Stimulated activated naive CD4-positive, alpha-beta T cell treated with Interleukin-2 at 50 U/mL for 16 hours (primary cell): ENCODE measurements at regions not wholly inside any gene's neighbourhood (a gene's known extent, or its start where the extent isn't known, plus 50 kb on each side); places are given as distances from the start of the nearest gene placed in this dataset.
"Not testable (repeated sequence)": the region's sequence is repeated elsewhere in the genome, so short reads cannot be mapped to it uniquely, and the experiment has no call there.

Source experiments
- DNase-seq: peaks from one replicate; lab custom pipeline; 2025; lab: John Stamatoyannopoulos, UW

GRCh38 chr7:20839196-20839735 lies 52.6 kb upstream of the SP8 start:
- DNase-seq: no peak

- DNase-seq: no peak
These were observed 53.3 kb upstream of the SP8 start for GRCh38 chr7:20839987-20840386.

DNA sequence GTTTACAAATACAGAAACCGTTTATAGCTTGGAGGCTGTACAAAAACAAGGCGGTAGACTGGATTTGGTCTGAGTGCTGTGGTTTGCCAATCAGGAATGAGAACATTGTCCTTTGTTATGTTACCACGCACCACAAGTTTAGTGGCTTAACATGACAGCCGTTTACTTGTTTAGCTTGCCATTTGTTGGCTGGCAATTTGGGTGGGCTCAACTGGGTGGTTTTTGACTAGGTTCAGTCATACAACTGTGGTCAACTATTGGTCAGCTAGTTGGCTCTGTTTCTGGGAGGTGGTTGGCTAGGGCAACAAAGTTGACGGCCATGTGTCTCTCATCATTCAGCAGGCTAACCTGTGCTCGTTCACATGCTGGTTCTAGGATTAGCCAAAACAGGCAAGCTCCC lies 60.1 kb upstream of the SP8 start:
- no peak for DNase-seq

- no peak for DNase-seq
These were observed 72.3 kb upstream of the SP8 start for GRCh38 chr7:20858951-20859350.

- no peak for DNase-seq
These were observed 74.8 kb upstream of the SP8 start for GRCh38 chr7:20861468-20861867.

GRCh38 chr7:20862554-20862953 lies 75.9 kb upstream of the SP8 start:
- DNase-seq: no peak

GRCh38 chr7:20864221-20864620 lies 77.5 kb upstream of the SP8 start:
- DNase-seq: no peak

- no peak for DNase-seq
These were observed 79.0 kb upstream of the SP8 start for GRCh38 chr7:20865684-20866083.

DNA sequence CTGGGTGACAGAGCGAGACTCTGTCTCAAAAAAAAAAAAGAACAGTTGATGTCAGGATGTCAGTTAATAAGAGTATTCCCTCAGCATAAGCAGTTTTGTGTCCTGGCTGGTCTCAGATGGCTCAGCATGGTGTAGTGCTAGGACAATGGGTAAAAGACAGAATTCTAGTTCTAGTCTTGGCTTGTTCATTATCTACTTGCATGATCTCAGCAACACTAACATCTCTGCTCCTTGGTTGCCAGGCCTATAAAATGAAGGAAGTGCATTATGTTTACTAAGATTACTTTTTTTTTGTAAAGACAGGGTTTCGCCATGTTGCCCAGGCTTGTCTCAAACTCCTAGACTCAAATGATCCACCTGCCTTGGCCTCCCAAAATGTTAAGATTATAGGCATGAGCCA lies 84.3 kb upstream of the SP8 start:
- no peak for DNase-seq

DNA sequence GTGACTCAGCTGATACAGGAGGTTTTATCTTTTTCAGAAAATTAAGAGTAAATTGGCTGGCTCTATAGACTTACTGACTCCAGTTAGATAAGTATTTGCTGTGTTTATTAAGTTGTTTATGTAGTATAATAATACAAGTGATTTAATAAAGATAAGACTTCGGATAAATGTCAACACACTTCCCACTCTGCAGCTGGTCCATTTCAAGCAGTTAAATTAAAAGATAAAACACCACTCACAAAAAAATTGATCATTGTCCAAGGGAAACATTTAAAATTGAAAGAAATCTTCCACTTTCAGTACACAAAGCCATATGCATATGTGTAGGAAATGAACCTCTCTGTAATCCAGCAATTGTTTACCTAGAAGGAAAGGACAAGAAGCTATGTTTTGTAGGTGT lies 106.1 kb upstream of the SP8 start:
- no peak for DNase-seq

DNA sequence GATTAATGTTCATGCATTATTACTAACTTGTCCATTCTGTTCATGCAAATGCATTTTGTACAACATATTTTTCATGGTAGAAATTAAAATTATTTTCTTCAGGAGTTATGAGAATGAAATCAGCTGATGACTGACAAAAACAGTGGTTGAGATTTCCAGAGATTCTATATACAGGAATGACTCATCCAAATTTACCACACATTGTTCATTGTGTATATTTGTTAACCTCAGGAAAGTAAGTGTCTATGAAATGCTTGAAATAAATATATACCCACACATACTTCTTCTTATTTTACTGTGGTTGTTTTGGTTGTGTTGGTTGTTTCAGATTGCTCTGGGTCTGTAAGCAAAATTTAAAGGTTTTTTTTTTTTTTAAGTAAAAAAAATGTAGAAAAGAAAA lies 108.1 kb upstream of the SP8 start:
- no peak for DNase-seq

GRCh38 chr7:20895563-20895962 lies 108.9 kb upstream of the SP8 start:
- DNase-seq: no peak

DNA sequence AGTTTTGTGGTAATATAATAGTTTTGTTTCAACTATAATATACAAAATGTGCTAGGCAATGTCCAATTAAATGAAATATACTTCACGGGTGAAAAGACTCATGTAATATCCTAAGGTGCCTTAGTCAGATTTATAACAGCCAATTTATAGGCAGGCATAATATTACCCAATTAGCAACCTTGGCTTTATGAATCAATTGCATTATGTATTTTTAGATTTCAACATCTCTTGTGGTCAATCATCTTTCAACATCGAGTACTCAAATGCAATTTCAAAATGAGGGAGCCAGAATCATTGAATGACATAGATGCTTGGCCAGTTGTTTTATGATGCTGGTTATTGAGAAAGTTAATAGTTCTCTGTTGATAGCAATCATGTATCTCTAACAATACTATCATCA lies 110.3 kb upstream of the SP8 start:
- DNase-seq: no peak

GRCh38 chr7:20906801-20907453 lies 120.2 kb upstream of the SP8 start:
- no peak for DNase-seq

- no peak for DNase-seq
These were observed 124.4 kb upstream of the SP8 start for GRCh38 chr7:20911081-20911480.

- no peak for DNase-seq
These were observed 127.2 kb upstream of the SP8 start for GRCh38 chr7:20913853-20914252.

- no peak for DNase-seq
These were observed 129.6 kb upstream of the SP8 start for GRCh38 chr7:20916311-20916710.

DNA sequence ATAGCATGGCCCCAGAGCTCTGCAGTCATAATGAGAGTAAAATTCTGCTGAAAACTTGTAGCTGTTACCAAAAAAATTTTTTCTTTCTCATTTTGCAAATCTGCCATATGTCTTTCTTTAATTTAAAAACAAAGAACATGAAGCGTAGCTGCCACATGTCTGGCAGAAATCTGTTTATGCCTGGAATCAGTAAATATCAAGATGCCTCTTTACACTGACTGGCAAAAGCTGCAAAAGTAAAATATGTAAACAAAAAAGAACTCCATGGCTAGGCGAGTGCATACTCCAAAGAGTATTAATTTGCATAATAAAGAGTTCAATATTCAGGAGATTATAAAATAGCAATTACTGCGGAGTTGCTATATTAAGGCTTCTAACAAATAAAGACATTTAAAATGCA lies 130.9 kb upstream of the SP8 start:
- DNase-seq: no peak

DNA sequence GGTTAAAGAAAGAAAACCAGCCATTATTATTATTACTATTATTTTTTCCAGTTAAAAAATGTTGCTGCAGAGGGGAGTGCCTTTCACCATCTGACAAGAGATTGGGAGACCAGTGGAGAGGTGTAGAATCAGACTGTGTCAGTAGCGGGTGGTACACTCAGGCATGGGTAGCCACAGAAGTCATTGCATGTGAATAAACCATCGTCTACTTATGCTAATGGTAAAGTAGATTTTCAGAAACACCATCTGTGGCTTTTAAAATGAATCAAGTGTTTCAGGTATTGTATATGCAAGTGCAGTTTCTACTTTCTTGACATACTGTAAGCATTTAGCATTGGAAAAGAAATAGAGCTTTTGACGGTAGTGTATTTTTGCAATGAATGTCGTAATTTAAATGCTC lies 131.5 kb upstream of the SP8 start:
- DNase-seq: no peak

- not testable (repeated sequence) for DNase-seq
These were observed 140.5 kb upstream of the SP8 start for GRCh38 chr7:20927178-20927577.

- no peak for DNase-seq
These were observed 141.3 kb upstream of the SP8 start for GRCh38 chr7:20927976-20928375.

DNA sequence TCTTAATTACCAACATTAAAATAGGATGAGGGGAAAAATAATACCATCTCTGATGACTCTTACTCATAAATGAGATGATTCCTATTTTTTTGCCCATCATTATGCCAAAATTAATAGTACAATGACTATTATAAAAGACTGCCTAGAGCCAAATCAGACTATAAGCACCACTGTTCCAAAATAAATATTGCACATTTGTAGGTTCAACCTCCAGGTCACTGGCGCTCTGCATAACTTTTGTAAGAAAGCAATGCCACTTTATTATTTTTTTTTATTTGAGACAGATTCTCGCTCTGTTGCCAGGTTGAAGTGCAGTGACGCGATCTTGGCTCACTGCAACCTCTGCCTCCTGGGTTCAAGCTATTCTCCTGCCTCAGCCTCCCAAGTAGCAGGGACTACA lies 142.5 kb upstream of the SP8 start:
- DNase-seq: no peak

DNA sequence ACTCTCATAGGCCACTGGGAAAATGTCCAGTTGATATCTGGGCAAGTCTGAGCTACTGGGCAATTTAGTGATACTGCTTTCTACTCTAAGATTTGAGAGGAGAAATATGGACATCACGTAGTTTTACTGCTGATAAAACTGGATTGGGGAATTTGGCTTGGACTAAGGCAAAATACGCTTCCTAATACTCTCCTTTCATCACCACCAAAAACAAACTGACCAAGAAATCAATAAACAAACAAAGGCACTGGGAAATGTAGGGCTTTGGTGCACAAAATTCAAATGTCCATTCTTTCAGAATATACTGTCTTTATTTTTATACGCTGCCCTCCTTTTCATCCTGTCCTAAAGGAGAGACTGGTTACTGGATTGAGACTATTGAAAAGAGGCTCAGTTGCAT lies 145.1 kb upstream of the SP8 start:
- no peak for DNase-seq

GRCh38 chr7:20932785-20933527 lies 146.3 kb upstream of the SP8 start:
- DNase-seq: no peak
